Embryonic facial prominence (tissue), 1 donor: ENCODE measurements at regions not wholly inside any gene's neighbourhood (a gene's known extent, or its start where the extent isn't known, plus 50 kb on each side); places are given as distances from the start of the nearest gene placed in this dataset.
"Not testable (repeated sequence)": the region's sequence is repeated elsewhere in the genome, so short reads cannot be mapped to it uniquely, and the experiment has no call there.

Experiments used
- DNase-seq: peaks from one replicate; pipeline ENCODE4 v3.0.0-alpha.2; 2016; ENCODE audit errors: extremely low spot score

GRCh38 chr4:114287079-114287696, 307.7 kb upstream of the ARSJ start:
- no peak for DNase-seq

GRCh38 chr4:114296126-114296525, 302.5 kb upstream of the UGT8 start:
- no peak for DNase-seq

- no peak for DNase-seq
These were observed 296.1 kb upstream of the UGT8 start for GRCh38 chr4:114302472-114302871.

GRCh38 chr4:114304046-114304445, 294.6 kb upstream of the UGT8 start:
- no peak for DNase-seq

- DNase-seq: no peak
These were observed 294.0 kb upstream of the UGT8 start for GRCh38 chr4:114304567-114304966.

- DNase-seq: no peak
These were observed 291.7 kb upstream of the UGT8 start for GRCh38 chr4:114306946-114307345.

GRCh38 chr4:114310296-114310925, 288.2 kb upstream of the UGT8 start:
- DNase-seq: no peak

- no peak for DNase-seq
These were observed 286.8 kb upstream of the UGT8 start for GRCh38 chr4:114311787-114312186.

GRCh38 chr4:114312338-114312737, 286.3 kb upstream of the UGT8 start:
- no peak for DNase-seq

GRCh38 chr4:114316789-114317188, 281.8 kb upstream of the UGT8 start:
- no peak for DNase-seq

GRCh38 chr4:114317564-114317963, 281.0 kb upstream of the UGT8 start:
- DNase-seq: no peak

- no peak for DNase-seq
These were observed 280.3 kb upstream of the UGT8 start for GRCh38 chr4:114318309-114318708.

GRCh38 chr4:114320126-114320525, 278.5 kb upstream of the UGT8 start:
- DNase-seq: no peak

GRCh38 chr4:114321366-114321765, 277.2 kb upstream of the UGT8 start:
- no peak for DNase-seq

- no peak for DNase-seq
These were observed 274.8 kb upstream of the UGT8 start for GRCh38 chr4:114323841-114324240.

- no peak for DNase-seq
These were observed 272.2 kb upstream of the UGT8 start for GRCh38 chr4:114326358-114326757.

GRCh38 chr4:114332119-114332518, 266.5 kb upstream of the UGT8 start:
- no peak for DNase-seq

- DNase-seq: not testable (repeated sequence)
These were observed 264.2 kb upstream of the UGT8 start for GRCh38 chr4:114334363-114334762.

GRCh38 chr4:114334884-114335330, 263.7 kb upstream of the UGT8 start:
- DNase-seq: no peak

- no peak for DNase-seq
These were observed 263.3 kb upstream of the UGT8 start for GRCh38 chr4:114335339-114335738.

- DNase-seq: no peak
These were observed 255.6 kb upstream of the UGT8 start for GRCh38 chr4:114343015-114343414.

- DNase-seq: no peak
These were observed 248.9 kb upstream of the UGT8 start for GRCh38 chr4:114349543-114350175.

- no peak for DNase-seq
These were observed 239.7 kb upstream of the UGT8 start for GRCh38 chr4:114358901-114359300.
